Stimulated activated CD4-positive, alpha-beta T cell treated with anti-CD3 and anti-CD28 coated beads, Interleukin-4, amount 100 ng/mL, for 1 hour (primary cell): ENCODE measurements at regions not wholly inside any gene's neighbourhood (a gene's known extent, or its start where the extent isn't known, plus 50 kb on each side); places are given as distances from the start of the nearest gene placed in this dataset.

Experiments used
- DNase-seq: peaks from one replicate; pipeline ENCODE4 v3.0.0-alpha.2; 2020

DNA sequence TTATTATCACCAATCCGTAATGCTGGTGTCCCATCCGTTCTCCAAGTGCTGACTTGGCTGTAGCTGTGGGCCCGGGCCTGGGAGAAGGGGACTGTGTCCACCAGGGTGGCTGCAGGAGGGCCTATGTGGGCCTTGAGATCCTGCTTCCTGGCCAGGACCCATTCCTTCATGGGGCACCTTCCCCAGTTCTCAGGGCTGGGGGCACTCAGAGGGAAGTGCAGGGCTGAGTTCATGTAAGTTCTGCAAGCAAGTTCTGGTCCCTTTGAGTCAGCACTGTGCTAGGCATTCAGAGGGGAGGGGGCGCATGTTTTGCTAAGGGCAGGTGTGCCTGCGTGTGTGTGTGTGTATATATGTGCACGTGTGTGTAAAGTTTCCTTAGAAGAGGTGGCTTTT lies 94.0 kb downstream of the GLI2 start:
- DNase-seq = no peak

DNA sequence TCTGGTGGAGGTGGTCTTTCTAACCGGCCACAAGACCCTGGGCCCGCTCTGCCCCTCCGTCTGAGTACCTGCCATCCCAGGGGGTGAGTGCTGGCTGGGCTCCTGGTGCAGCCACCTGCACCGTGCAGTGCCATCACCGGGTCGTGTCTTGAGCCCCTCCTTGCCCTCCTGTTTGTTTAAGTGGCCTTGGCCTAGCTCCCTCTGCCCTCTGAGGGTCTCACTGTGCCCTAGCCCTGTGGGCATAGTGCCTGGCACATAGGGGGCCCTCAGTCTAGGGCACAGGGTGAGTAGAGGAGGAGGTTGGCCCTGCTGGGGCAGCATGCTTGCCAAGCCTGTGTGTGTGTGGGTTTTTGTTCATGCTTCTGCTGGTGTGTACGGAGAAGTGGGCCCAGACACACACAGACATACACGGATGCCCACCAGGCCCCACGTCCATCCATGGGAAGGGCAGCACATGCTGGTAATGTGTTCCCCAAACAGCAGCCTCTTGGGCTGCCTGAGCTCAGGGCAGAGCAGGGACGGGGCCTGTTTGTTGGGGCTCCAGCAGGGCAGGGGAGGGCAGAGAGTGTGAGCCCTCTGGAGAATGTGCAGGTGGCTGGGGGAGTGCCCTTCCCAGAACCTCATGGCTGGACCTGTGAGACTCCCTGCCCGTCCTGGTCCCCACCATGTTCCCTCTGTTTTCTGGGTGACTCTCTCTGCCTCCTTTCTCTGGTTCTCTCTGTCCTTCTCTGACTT lies 94.6 kb downstream of the GLI2 start:
- DNase-seq = no peak

DNA sequence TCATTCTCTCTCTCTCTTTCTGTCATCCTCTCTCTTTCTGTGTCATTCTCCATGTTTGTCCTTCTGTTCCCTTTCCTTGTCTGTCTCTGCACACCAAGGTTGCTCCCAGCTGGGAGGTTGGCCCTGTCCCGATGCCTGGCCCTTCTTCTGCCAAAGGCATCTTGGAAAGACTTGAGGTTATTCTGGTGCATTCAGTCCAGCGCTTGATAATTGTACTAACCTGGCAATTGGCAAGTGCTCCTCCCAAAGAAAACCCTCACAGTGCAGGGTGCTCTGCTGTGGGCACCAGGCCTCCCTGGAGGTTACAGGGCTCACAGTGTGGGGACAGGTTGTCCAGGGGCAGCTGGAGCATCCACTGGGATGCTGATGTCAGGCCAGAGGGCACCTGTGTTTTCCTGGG lies 95.4 kb downstream of the GLI2 start:
- DNase-seq = no peak

DNA sequence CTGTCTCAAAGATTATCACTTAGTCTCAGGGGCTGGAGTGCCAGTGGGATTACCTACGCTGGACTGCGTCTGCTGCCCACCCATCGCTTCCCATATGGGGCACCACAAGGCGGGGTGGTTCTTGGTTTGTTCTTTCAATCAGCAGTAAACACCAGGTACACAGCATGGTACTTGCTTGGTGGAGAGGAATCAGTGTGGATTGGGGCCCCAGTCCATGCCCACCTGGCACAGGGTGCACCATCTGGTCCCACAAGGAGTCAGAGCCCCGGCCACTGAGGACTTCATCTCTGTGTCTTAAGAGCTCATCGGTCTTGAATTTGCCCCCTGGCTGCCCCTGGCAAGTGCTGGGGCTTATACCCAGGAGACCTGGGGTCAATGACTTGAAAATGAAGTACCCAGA lies 96.2 kb downstream of the GLI2 start:
- DNase-seq = no peak

DNA sequence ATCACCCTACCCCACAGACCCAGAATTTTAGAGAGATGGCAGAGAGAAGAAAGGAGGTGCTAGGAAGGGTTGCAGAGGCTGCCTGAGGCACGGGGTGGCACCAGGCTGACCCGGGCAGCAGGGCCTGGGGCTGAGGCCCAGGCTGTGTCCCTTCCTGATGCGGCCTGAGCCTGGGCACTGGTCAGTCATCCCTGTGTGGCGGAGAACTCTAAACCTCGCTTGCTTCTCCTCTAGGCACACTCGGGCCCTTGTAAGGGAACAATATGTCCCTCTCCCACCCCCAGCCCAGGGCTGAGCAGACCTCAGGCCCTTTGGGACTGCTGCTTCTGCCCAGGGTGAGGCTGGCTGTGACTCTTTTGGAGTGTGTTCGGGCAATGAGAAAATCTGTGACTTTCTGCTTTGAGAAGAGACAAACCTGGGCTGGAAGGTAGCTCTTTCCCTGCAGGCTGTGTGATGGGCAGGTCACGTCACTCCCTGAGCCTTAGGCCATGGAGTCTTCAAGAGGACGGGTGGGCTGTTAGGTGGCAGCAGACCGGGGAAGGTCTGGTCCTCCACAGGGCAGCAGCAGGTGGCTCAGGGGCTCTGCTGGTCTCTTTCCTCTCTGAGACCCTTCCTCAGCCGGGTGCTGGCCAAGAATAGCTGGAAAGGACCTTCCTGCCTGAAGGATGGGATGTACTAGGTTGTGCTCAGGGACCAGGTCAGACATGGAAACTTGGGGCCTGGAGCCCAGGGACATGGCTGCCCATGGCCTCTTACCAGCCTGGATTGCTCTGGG lies 96.8 kb downstream of the GLI2 start:
- DNase-seq = no peak

DNA sequence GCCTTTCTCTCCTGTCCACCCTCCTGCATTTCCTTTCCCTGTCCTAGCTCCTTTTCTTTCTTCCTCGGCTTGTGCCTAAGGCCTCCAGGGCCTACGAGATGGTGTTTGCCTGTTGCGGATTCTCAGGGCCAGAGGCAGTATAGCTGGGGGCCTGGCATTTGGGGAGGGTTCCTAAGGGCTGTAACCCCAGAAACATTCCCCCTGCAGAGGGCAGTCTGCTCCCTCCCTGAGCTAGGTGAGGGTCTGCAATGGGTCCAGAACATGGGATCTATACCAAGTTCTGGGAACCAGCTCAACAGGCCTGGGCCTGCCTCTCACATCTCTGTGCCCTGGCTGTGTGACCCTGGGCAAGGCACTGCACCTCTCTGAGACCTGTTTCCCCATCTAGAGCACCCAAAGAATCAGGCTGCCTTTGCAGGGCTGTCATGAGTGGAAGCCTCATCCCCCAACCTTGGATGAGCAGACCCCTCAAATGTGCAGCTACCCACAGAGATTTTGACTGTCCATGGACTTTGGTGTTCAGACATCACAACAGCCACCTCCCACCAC lies 97.5 kb downstream of the GLI2 start:
- DNase-seq = no peak

DNA sequence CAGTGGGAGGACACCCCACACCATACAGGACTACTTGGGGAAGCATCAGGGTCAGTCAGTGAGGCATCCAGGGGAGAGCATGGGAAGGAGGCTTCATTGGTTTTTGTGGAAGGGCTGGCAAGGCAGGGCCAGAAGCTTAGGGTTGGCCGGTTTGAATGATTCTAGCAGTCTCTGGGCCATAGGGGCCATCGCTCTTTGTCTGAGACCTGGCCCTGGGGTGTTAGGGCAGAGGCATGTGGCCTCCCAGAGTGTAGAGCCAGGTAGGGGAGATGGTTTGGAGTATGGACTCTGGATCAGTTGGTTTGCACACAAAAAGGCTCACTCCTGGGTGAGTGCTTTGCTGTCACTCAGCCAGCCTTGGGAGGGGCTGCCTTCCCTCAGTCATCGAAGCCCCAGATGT lies 98.5 kb downstream of the GLI2 start:
- no peak for DNase-seq

DNA sequence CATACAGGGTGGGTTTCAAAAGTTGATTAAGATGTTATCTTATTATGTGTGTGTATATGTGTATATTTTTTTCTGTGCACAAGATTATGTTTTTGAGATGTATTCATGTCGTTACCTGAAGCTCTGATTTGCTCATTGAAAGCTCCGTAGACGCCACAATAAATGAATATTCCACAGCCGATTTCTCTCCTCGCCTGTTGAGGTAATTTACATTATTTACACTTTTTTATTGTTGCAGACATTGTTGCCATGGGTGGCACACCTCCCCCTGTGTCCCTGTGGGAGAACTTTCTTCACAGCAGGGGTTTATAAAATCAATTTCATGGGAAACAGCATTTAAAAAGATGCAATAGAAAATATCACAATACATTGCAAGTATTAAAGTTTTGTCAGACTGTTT lies 100.6 kb downstream of the GLI2 start:
- no peak for DNase-seq

DNA sequence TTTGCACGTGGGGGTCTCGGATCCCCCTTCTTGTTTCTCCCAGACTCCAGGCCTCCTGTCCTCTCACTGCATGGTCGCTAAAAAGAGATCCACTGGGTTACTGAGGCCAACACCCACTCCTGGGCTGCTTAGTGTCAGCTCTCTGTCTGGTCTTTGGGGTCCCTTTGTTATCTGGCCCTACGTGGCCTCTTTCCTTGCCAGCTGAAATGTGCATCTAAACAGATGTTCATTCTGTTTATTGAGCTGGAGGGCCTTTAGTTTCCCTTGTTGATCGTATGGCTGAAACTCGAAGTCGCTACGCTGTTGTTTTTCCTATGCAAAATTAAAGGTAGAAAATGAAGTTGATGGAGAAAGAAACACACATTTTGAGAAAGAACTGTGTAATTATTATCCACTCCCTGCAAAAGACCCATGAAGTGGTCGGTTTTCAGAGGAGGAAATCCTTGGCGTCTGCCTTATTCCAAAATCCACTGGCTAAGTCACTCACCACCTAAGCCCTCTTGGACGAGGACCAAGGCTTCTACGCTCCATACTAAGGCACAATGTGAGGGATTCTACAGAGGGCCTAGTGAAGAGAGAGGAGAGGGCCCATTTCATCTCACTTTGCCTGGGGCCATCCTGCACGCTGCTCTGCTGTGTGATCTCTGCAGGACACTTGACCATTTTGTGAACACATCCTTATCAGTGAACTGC lies 105.3 kb downstream of the GLI2 start:
- no peak for DNase-seq

DNA sequence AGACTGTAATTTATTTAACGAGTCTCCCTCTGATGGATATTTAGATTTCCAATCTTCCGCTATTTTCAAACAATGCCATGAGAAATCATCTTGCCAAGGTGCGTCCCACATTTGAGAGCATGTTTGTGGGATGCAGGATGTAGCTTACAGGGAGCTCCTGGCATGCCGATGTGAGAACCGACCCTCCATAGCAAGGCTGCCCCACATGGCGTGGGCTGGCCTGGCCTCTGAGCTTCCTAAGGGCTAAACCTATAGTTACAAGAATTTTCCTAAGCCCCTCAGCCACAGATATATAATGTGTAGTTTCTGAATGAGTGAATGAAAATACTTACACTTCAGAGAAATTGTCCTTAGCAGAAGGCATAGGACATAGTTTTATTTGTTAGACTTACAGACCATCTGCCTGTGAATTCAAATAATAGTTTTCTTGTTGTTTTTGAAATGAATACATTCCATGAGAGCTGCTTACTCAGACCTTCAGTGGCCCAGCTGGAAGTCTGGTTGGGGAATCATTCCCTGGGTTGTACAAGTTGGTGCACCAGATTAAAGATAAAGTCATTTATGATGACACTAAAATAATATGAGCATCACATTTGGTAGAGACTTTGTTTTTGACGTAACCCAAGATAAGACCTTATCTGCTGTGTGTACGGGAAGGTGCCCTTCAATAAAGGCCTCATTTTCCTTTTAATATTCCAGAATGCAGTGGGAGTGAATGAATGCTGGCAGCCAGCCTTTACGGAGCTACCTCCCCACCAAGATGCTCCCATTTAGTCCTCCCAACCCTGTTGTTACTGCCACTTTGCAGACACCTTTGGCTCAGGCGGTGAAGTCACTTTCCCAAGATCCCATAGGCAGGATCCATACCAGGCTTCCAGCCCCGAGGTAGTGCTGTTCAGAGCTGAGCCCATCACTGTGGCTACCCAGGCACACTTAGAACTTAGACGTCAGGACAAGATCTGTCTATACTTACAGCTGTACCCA lies 107.1 kb downstream of the GLI2 start:
- DNase-seq = no peak

DNA sequence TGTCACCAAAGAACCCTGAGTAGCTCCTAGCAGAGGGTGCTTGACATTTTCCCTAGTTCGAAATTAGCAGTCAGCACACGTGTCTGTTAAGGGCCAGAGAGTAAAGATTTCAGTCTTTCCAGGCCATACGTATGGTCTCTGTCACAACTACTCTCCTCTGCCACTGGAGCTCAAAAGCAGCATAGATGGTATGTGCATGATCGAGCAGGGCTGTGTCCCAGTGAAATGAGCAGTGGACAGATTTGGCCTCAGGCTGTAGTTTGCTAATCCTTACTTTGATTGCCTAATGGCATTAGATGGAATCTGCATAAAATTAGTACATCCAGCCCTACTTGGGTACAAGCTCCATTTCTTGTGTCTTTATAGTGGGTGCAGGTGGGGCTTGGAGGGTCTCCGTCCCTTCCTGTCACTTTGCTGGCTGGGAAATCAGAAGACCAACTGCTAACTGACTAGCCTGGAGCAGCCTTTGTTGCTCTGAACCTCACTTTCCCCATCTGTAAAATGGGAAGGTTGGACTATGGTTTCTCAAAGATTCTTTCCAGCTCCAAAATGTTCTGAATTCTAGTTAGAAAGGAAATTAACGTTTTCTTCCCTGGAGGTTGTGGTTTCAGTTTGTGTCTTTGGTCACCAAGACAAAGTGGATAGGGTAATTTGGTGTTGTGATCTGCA lies 108.5 kb downstream of the GLI2 start:
- no peak for DNase-seq

DNA sequence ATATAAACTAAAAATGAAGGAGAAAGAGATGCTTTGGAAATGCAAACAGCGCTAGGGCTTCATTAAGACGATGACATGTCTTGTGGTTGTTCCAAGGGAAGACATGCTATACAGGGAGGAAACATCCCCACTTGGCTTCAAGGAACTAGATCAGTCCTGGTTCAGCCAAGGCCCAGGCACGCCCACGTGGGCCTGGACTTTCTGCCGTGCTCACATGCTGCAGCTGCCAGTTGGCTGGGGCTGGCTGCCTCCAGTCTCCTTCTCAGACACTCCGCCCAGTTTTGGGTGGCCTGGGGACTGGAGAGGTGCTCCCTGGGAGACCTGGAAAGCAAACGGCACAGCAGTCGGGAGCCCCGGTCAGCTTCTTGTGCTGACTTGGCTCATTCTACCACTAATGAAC lies 109.6 kb downstream of the GLI2 start:
- DNase-seq = no peak

DNA sequence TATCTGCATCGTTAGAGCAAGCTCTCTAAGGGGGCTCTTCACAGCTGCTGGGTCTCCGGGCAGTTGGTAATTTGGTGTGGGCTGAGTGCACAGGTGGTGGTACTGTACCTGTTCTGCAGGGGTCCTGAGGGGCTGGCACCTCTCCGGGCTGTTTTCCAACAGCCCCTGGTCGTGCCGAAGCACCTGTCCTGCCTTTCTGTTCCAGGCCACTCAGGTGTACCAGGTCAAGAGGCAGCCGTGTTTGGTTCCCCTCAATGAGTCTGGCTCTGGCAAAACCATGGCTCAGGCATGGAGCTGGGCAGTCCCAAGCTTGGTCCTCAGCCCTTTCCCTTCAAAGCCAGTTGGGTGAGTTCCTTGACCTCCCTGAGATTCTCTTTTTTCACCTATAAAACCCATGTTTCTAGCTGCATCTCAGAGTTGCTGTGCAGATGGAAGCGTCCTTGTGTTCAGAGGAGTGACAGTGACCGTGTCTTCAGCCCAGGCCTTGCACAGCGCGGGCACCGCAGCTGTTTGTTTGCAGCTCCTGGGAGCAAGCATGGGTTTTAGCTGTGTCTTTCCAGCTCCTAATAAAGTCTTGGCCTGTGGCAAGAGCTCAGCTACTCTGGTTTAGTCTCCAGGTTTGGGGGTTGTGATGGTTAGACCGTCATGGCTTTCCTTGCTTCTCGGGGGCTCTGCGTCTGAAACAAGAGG lies 110.9 kb downstream of the GLI2 start:
- DNase-seq = no peak

DNA sequence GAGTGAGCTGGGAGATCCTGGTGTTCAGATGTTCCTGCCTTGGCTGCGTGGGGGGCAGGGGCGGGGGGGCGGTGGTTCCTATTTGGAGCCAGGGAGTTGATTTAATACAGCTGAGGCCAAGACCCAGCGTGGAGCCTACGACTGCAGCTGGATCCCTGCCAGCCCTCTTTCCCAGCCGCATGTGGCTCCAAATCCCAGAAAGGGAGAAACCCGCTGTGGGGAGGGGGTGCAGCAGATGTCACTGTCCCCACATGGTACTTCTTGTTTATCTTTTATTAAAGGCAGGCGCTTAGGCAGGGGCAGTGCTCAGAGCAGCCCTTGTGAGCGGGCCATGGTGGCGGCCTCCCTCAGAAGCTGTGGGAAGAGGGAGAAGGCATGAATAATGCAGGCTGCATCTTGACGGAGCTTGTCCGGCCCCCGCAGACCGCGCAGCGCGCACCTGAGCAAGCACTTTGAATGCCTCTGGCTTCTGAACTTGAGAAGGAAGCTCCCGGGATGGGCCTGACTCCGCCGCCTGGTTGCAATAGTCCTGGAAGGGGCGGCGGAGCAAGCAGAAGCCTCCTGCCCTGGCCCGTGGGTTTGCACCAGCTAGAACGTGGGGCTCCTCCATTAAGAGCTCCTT lies 112.1 kb downstream of the GLI2 start:
- DNase-seq = no peak

DNA sequence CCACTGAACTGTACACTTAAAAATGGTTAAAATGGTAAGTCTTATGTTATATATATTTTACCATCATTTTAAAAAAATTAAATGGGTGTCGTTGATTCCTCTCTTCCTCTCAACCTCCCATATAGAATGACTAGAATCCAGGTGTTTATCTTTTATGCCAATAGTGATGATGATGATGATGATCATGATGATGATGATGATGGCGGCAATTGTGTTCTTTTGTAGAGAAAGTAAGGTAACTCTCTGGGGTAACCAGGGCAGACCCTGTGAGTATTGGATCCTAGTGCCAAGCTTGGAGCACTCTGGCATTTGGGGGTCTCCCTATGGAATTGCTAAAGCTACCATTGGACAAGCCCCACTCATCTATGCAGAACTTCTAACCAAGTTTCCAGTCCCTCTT lies 113.6 kb downstream of the GLI2 start:
- DNase-seq = no peak

DNA sequence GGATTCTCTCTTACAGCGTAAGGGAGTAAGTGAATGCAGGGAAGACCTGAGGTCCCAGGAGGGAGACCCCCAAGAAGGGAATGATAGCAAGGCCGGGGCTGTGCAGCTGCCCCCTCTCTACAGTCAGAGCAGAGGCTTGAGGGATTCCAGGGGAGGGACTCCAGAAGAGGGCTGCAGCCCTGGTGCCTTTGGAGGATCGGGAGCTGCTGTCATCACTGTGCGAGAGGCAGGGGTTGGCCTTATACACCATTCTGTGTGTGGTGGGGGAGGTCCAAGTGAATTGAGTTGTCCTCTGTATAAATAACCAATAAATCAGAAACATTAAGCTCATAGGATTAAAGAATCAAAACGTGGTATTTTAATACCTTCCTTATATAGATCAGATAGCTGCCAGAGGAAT lies 114.9 kb downstream of the GLI2 start:
- DNase-seq = no peak

DNA sequence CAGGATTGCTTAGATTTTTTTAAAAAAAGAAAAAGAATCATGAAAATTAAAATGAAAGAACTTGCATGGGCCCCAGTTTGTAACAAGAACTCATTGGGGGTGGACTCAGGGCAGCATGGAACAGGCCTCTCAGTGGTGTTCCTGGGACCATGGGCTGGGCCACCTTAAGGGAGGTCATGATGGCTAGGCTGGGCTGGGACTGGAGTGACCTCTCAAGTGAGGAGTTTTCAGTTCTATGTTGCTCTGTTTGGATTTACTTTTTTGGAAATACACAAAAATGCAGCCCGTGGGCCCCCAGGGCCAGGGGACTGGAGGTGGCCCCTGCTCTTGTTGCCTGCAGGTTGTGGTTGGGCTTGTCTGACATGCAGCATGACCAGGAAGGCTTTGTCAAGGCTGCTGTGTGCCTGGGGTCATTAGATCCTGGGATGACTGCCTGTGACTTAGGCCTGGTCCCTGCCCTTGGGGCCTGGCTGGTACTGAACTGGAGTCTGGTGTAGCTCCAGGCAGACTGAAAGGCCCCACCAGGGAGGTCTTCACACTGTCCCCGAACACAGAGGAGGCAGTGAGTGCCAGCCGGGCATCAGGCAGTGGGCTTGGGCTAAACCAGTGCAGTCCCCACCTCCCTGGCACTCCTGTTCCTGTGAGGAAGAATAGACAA lies 115.6 kb downstream of the GLI2 start:
- DNase-seq = no peak

DNA sequence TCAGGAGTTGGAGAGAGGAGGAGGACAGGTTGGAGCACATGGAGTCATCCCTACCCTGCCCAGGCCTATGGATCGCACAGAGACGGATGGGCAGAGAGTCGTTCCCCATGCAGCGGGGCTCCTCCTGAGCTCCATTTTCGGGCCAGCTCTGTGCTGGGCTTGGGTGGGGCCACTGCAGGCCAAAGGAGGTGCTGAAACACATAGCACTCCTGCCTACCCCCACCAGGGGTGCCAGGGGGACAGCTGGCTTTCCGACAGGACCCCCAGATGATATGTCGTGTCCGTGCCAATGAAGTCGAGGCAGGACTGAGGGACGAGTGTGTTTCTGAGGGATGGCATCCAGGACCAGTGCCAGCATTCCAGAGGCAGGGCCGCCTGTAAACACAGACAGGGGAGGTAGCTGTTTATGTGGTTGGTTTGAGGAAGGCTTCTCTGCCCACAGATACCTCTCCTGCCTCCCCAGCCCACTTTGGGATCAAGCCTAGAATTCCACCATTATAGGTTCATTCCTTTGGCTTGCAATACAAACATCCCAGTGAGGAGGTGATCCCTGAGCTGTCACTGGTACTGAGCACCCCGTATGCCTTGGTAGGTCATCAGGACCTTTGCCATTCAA lies 116.6 kb downstream of the GLI2 start:
- no peak for DNase-seq

DNA sequence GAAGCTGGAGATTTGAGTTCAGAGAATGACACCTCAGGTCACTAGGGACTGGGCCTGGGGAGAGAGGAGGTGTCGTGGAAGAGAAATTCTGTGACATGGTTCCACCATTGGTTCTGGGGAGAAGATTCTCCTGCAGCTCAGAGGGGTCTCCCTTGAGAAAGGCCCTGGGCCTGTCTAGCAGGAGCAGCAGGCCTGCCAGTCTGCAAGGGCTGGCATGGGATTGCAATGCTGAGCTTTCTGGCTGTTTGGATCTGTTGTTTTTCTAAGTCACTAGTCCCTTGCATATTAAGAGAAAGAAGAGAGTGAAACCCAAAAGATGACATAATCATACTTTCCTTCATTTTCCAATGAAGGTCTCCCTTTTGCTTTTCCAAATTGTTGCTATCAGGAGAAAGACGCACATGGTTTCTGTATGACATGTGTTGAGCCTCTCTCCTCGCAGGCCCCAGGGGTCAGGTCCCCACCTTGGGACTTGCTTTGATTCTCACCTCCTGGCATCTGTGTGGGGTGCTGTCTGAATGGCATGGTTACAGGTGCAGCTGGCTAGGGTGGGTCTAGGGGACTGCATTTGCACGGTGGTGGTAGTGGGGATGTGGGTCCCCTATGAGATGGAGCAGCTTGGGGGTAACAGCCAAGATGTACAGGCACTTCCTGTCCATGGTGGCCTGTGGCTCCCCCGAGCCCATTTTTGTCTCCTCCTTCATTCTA lies 117.8 kb downstream of the GLI2 start:
- no peak for DNase-seq
